ENCODE measurements at regions not wholly inside any gene's neighbourhood (a gene's known extent, or its start where the extent isn't known, plus 50 kb on each side); places are given as distances from the start of the nearest gene placed in this dataset.

DNA sequence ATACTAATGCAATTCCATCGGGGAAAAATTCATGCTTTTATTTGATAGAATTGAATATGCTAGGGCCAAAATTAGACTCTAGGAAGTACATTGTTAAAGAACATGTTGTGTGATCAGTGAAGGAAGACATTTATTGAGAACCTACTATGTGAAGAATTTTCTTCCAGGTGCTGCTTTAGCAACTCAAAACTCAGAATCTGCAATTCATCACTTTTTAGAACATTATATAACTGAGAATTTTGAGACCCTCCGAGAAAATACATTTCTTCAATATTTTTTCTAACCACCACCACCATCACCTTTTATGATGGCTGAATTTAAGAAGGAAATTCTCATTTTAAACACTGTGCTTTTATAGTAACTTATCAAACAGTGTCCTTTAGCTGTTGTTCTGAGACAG is 315.2 kb downstream of the FIGN start:
- TF ChIP-seq EZH2 (IDR thresholded peaks at IDR 0.05; ENCODE audit: borderline replicate concordance, low read length) = no peak
- TF ChIP-seq, protein P1, sequence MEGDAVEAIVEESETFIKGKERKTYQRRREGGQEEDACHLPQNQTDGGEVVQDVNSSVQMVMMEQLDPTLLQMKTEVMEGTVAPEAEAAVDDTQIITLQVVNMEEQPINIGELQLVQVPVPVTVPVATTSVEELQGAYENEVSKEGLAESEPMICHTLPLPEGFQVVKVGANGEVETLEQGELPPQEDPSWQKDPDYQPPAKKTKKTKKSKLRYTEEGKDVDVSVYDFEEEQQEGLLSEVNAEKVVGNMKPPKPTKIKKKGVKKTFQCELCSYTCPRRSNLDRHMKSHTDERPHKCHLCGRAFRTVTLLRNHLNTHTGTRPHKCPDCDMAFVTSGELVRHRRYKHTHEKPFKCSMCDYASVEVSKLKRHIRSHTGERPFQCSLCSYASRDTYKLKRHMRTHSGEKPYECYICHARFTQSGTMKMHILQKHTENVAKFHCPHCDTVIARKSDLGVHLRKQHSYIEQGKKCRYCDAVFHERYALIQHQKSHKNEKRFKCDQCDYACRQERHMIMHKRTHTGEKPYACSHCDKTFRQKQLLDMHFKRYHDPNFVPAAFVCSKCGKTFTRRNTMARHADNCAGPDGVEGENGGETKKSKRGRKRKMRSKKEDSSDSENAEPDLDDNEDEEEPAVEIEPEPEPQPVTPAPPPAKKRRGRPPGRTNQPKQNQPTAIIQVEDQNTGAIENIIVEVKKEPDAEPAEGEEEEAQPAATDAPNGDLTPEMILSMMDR (IDR thresholded peaks at IDR 0.05; ENCODE audit: low read length) = no peak

All from OCI-LY1 (cell line).